RWPE1 (cell line): ENCODE measurements at regions not wholly inside any gene's neighbourhood (a gene's known extent, or its start where the extent isn't known, plus 50 kb on each side); places are given as distances from the start of the nearest gene placed in this dataset.

ENCODE experiments used
- CTCF ChIA-PET: fragments of 350-600 bp; sonication (Branson Sonifier 250); formaldehyde crosslinking; extraction: SDS; loops from one replicate; lab custom pipeline; 2021; lab: Yijun Ruan, JAX
- POLR2A ChIA-PET: fragments of 400-600 bp; formaldehyde crosslinking; extraction: SDS; loops from one replicate; lab custom pipeline; 2020; ENCODE audit warnings: antibody characterized with exemption; ENCODE audit not compliant: low non-redundant PET; lab: Yijun Ruan, JAX
- DNase-seq: peaks from one replicate; pipeline ENCODE4 v3.0.0; 2012; ENCODE audit warnings: low spot score
- H3K27ac ChIP-seq: fragments of 450-650 bp; 2 replicates; pipeline ENCODE4 v1.5.1; 2017
- TF ChIP-seq, protein P1 (sequence below): fragments of 450-650 bp; conservative IDR thresholded peaks from 2 replicates; pipeline ENCODE4 v1.5.1; 2017; ENCODE audit warnings: low read depth, mild to moderate bottlenecking

DNA sequence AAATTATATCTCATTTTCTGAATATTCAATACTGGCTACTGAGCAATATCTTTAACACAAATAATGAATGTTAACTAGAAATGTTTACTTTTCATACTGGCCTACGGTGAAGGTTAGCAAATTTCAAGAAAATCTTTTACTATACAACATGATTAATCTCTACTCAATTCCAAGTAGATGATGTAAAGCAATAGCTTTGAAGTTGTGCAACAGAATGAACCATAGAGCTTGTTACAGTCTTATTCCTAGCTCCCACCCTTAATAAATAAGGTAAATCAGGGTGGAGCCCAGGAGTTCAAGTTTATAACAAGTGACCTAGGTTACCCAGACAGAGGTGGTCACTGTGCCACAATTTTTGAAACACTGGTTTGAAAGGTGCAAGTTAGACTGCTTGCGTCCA, 1678.1 kb downstream of the KCNT2 start:
- no peak for DNase-seq
- TF ChIP-seq, protein P1, sequence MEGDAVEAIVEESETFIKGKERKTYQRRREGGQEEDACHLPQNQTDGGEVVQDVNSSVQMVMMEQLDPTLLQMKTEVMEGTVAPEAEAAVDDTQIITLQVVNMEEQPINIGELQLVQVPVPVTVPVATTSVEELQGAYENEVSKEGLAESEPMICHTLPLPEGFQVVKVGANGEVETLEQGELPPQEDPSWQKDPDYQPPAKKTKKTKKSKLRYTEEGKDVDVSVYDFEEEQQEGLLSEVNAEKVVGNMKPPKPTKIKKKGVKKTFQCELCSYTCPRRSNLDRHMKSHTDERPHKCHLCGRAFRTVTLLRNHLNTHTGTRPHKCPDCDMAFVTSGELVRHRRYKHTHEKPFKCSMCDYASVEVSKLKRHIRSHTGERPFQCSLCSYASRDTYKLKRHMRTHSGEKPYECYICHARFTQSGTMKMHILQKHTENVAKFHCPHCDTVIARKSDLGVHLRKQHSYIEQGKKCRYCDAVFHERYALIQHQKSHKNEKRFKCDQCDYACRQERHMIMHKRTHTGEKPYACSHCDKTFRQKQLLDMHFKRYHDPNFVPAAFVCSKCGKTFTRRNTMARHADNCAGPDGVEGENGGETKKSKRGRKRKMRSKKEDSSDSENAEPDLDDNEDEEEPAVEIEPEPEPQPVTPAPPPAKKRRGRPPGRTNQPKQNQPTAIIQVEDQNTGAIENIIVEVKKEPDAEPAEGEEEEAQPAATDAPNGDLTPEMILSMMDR, result no peak
- H3K27ac ChIP-seq, result no peak overlapping the region
- ChIA-PET CTCF (interaction anchor here (0.5 kb wide), 1 partner anchor 504 kb away, joined by 3 read pairs; no protein-coding TSS in a partner anchor), POLR2A (no interaction called here)

DNA sequence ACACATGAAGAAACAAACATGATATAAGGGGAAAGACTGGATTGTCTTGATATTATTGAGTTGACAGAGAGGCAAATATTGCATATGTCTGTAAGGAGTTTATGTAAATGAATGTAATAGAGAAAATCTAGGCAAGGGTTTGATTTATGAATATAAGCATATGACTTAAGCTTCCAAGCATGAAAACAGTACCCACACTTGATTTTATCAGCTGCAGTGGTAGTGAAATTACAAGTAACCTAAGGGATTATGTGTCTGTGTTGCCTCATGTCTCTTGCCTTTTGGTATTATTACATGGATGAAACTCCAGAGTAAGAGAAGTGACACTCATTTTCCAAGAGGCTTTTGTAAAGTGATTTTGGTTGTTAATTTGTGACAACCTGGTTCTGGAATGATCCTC, 1678.9 kb downstream of the KCNT2 start:
- no peak overlapping the region for H3K27ac ChIP-seq
- POLR2A ChIA-PET, result no interaction called here
- DNase-seq, result no peak
- CTCF ChIA-PET, result no interaction called here
- TF ChIP-seq, protein P1, result no peak

DNA sequence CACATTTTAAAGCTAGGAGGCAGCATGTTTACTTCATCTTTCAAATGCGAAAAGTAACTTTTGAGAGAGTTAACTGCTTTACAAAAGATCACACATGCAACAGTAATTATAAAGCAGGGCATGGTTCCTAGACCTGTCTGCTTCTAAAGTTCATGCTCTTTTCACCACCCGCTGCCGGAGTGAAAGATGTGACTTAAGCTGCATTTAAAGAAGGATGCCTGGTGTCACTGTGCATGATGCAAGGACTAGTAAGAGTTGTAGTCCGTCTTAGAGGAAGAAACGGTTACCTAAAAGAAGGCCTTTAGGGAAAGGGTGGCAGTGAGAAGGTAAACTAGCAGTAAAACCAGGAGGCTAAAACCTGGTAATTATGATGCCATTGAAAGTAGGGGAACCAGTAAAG, 1689.1 kb downstream of the KCNT2 start:
- ChIA-PET POLR2A (no interaction called here), CTCF (no interaction called here)
- no peak for DNase-seq
- TF ChIP-seq, protein P1, result no peak
- no peak overlapping the region for H3K27ac ChIP-seq

DNA sequence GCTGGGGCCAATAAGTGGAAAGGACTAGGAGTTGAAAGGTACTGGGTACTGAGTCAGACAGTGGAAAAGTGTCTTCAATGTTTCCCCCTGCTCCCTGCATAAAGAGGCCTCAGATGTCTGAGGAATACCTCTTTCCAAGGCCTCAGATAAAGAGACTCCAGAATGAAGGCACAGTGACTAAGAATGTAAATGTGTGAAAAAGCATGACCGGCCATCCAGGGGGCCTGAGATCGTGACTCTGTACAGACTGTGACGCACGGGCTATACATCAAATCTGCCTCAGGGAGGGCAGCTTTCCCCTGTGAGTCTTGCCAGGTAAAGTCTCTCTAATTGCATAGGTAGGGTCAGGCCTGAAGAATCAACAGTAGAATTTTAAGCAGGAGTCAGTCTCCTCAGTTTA, 1690.5 kb downstream of the KCNT2 start:
- no peak for DNase-seq
- no peak overlapping the region for H3K27ac ChIP-seq
- TF ChIP-seq, protein P1, result no peak
- CTCF ChIA-PET, result interaction anchor here (0.6 kb wide), 1 partner anchor 329 kb away, joined by 3 read pairs; no protein-coding TSS in a partner anchor
- POLR2A ChIA-PET, result no interaction called here

DNA sequence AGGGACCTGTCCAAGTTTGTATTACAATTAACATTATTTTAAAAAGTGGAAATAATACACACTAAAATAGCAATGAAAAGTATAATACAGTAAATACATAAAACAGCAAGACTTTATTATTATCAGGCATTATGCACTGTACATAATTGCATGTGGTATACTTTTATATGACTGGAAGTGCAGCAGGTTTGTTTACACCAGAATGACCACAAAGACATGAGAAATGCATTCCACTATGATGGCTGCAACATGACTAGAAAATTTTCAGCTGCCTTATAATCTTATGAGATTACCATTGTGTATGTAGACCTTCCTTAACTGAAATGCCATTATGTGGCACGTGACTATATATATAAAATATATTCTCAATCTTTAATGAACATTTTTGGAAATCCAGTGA, 1699.6 kb downstream of the KCNT2 start:
- no peak for DNase-seq
- POLR2A ChIA-PET, result no interaction called here
- no peak overlapping the region for H3K27ac ChIP-seq
- TF ChIP-seq, protein P1, result no peak
- CTCF ChIA-PET, result no interaction called here

DNA sequence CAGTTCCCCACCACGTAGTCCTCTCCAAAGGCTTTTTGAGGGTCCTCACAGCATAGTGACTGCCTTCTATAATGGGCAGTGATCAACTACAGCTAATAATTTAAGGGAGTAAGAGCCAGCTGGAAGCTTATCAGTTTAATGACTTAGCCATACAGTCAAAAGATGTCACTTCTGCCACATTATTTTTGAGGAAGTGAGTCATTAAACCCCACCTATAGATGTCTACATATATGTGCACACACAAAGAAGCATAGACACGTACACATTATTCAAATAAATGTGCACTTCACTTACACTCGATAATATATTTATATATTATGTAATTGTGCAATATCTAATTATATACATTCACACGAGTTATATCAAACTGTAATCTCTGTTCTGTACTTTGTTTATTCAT, 1704.7 kb downstream of the KCNT2 start:
- ChIA-PET CTCF (no interaction called here), POLR2A (no interaction called here)
- H3K27ac ChIP-seq, result no peak overlapping the region
- DNase-seq, result no peak
- TF ChIP-seq, protein P1, result no peak

DNA sequence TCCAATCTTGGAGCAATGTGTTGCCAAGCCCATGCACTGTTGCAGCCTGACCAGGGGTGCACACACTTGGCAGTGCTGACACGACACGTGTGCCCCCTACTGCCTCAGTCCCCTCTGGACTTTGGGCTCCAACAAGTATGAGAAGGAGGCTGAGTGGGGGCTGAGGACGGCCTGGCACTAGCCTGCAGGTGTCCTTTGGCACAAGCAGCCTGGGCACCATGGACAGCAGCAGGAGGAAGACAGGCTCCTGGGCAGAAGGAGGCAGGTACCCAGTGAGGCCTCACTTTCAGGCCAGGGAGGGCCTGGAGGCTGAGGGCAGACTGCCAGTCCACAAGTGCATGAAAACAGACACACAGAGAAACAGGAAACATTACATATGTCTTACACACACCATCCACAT, 1702.9 kb upstream of the B3GALT2 start:
- TF ChIP-seq, protein P1, result no peak
- POLR2A ChIA-PET, result no interaction called here
- no peak overlapping the region for H3K27ac ChIP-seq
- DNase-seq, result no peak
- CTCF ChIA-PET, result no interaction called here
